ENCODE measurements at regions not wholly inside any gene's neighbourhood (a gene's known extent, or its start where the extent isn't known, plus 50 kb on each side); places are given as distances from the start of the nearest gene placed in this dataset.

DNA sequence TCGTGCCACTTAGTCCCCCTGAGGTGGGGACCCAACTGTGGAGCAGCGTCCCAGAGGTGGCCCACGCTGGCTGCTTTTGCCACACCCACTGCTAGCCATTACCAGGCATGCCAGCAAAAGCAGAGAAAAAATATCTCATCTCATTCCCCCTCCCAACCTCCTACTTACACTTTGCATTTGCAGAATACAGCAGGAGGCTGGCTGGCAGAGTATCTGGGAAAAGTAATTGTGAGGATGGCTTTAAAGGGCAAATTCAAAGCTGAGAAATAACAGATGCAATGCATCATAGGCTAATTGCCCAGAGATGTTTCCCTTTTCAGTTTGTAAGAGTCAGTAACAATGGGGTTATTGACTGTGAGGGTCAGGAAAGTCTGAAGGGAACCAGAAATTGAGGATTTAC is 438.1 kb upstream of the DSEL start:
- H3K27me3 Mint-ChIP-seq, result peaks cover 6% of the 10 kb centered on the region
- H3K27ac Mint-ChIP-seq, result no peak overlapping the region
- no peaks in the 10 kb centered on the region for H3K9me3 Mint-ChIP-seq (ENCODE audit: low read depth)
- no peak overlapping the region for H3K4me3 Mint-ChIP-seq (ENCODE audit: low read depth)
- TF ChIP-seq, protein P1, sequence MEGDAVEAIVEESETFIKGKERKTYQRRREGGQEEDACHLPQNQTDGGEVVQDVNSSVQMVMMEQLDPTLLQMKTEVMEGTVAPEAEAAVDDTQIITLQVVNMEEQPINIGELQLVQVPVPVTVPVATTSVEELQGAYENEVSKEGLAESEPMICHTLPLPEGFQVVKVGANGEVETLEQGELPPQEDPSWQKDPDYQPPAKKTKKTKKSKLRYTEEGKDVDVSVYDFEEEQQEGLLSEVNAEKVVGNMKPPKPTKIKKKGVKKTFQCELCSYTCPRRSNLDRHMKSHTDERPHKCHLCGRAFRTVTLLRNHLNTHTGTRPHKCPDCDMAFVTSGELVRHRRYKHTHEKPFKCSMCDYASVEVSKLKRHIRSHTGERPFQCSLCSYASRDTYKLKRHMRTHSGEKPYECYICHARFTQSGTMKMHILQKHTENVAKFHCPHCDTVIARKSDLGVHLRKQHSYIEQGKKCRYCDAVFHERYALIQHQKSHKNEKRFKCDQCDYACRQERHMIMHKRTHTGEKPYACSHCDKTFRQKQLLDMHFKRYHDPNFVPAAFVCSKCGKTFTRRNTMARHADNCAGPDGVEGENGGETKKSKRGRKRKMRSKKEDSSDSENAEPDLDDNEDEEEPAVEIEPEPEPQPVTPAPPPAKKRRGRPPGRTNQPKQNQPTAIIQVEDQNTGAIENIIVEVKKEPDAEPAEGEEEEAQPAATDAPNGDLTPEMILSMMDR (IDR thresholded peaks at IDR 0.05; ENCODE audit: unreplicated experiment), result no peak
- no peaks in the 10 kb centered on the region for H3K36me3 Mint-ChIP-seq (ENCODE audit: insufficient read depth)
- peaks cover 9% of the 10 kb centered on the region for H3K4me1 Mint-ChIP-seq (ENCODE audit: low read depth)
- no peak for DNase-seq (ENCODE audit: low spot score, unreplicated experiment)

DNA sequence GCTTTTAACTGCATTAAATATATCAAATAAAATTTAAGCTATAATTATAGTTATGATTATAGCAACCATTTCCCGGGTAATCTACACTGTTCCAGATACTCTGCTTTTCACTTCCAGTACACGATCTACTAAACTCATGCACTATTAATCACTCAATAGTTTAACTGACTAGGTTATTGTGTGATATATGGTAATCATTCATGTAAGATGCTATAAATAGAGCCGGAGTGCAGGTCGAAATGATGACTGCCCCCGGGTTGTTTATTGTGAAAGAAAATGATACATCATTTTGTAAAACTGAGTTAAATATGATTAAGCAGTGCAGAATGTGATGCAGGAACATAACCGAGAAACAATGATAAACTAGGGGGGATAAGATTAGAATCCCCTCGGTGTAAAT is 434.6 kb upstream of the DSEL start:
- Mint-ChIP-seq H3K36me3 (ENCODE audit: insufficient read depth) (no peaks in the 10 kb centered on the region), H3K4me1 (ENCODE audit: low read depth) (peaks cover 3% of the 10 kb centered on the region), H3K27ac (no peak overlapping the region), H3K4me3 (ENCODE audit: low read depth) (no peak overlapping the region), H3K9me3 (ENCODE audit: low read depth) (no peaks in the 10 kb centered on the region), H3K27me3 (peaks cover 6% of the 10 kb centered on the region)
- TF ChIP-seq, protein P1 (IDR thresholded peaks at IDR 0.05; ENCODE audit: unreplicated experiment), result no peak
- DNase-seq (ENCODE audit: low spot score, unreplicated experiment), result no peak

DNA sequence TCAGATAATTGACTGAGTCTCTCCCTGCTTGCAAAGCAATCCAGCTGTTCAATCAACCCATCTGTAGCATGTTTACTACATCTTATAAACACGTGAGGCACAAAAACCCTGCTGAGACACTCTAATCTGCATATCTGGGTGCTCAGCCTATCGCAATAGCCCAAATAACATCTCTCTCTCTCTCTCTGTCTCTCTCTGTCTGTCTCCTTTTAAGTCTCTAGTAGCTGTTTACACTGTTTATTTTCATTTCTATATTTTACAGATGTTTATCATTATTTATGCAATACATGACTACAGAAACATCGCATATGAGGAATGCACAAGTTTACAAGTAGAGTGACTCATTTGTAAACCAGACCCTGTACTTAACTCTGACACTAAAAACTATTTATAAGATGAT is 422.1 kb upstream of the DSEL start:
- no peaks in the 10 kb centered on the region for H3K9me3 Mint-ChIP-seq (ENCODE audit: low read depth)
- no peak overlapping the region for H3K27ac Mint-ChIP-seq
- H3K27me3 Mint-ChIP-seq, result no peaks in the 10 kb centered on the region
- DNase-seq (ENCODE audit: low spot score, unreplicated experiment), result no peak
- TF ChIP-seq, protein P1 (IDR thresholded peaks at IDR 0.05; ENCODE audit: unreplicated experiment), result no peak
- no peak overlapping the region for H3K4me3 Mint-ChIP-seq (ENCODE audit: low read depth)
- H3K36me3 Mint-ChIP-seq (ENCODE audit: insufficient read depth), result no peaks in the 10 kb centered on the region
- no peaks in the 10 kb centered on the region for H3K4me1 Mint-ChIP-seq (ENCODE audit: low read depth)

DNA sequence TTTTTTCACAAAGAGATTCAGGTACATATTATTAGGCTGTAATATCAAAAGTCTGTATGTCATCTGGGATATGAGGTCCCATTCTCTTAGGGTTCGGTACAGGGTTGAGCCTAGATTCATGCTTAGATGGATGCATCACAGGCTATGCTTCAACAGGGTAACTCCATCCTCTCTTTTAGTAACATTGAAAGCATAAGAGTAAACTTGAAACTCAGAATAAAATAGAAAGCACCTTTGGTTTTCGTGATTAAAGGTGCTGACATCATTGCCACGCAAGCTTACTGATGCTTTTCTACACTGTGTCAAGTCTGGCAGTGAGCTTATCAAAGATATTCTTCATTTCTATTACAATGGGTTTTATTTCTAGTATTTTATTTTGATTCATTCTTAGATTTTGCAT is 419.1 kb upstream of the DSEL start:
- H3K4me3 Mint-ChIP-seq (ENCODE audit: low read depth), result no peak overlapping the region
- H3K9me3 Mint-ChIP-seq (ENCODE audit: low read depth), result no peaks in the 10 kb centered on the region
- H3K4me1 Mint-ChIP-seq (ENCODE audit: low read depth), result no peaks in the 10 kb centered on the region
- no peaks in the 10 kb centered on the region for H3K27me3 Mint-ChIP-seq
- TF ChIP-seq, protein P1 (IDR thresholded peaks at IDR 0.05; ENCODE audit: unreplicated experiment), result no peak
- H3K36me3 Mint-ChIP-seq (ENCODE audit: insufficient read depth), result no peaks in the 10 kb centered on the region
- H3K27ac Mint-ChIP-seq, result no peak overlapping the region
- no peak for DNase-seq (ENCODE audit: low spot score, unreplicated experiment)

DNA sequence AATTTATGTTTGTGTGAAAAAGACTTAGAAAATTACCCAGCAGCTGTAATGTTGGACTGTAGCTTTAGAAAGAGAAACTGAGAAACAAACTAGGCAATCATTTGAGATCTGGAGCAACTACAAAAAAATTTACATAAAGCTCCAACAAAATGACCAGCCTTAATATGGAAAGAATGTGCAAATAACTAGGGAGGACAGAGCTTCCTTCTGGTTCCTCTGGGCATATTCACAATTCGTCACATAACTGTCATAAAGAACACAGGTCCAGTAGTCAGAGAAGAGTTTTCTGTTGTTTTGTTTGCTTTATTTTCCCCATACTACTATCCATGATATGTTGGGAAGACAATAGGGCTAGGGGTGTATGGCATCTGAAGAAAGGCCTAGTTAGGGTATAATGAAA is 416.8 kb upstream of the DSEL start:
- H3K9me3 Mint-ChIP-seq (ENCODE audit: low read depth), result no peaks in the 10 kb centered on the region
- TF ChIP-seq, protein P1 (IDR thresholded peaks at IDR 0.05; ENCODE audit: unreplicated experiment), result no peak
- no peak overlapping the region for H3K4me3 Mint-ChIP-seq (ENCODE audit: low read depth)
- no peak overlapping the region for H3K27ac Mint-ChIP-seq
- H3K27me3 Mint-ChIP-seq, result no peaks in the 10 kb centered on the region
- no peak for DNase-seq (ENCODE audit: low spot score, unreplicated experiment)
- H3K36me3 Mint-ChIP-seq (ENCODE audit: insufficient read depth), result no peaks in the 10 kb centered on the region
- no peaks in the 10 kb centered on the region for H3K4me1 Mint-ChIP-seq (ENCODE audit: low read depth)

Measured in progenitor cell of endocrine pancreas (in vitro differentiated cells).